HG03342 (cell line): ENCODE measurements at regions not wholly inside any gene's neighbourhood (a gene's known extent, or its start where the extent isn't known, plus 50 kb on each side); places are given as distances from the start of the nearest gene placed in this dataset.

ENCODE experiments used
- ATAC-seq: cut with Tn5 transposase; IDR thresholded peaks from one replicate; pipeline ENCODE4 v1.9.1; 2021; ENCODE audit warnings: mild to moderate bottlenecking, moderate library complexity; ENCODE audit not compliant: unreplicated experiment

DNA sequence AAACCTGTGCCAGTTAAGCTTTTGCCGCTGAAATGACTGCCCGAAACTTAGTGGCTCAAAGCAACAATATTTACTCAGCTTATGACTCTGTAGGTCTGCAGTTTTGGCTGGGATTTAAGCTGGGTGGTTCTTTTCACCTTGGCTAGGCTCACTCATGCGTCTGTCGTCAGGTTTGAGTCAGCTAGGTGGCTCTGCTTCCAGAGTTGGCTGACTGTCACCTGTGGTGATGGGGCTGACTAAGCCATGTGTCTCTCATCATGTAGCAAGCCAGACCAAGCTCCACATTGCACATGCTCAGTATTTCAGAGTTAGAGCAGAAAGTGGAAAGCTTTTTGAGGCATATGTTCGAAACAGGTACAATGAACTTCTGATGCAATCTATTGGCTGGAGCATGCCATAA lies 354.8 kb downstream of the MEIS1 start:
- no peak for ATAC-seq

GRCh38 chr2:66790651-66791181 lies 355.8 kb downstream of the MEIS1 start:
- no peak for ATAC-seq

DNA sequence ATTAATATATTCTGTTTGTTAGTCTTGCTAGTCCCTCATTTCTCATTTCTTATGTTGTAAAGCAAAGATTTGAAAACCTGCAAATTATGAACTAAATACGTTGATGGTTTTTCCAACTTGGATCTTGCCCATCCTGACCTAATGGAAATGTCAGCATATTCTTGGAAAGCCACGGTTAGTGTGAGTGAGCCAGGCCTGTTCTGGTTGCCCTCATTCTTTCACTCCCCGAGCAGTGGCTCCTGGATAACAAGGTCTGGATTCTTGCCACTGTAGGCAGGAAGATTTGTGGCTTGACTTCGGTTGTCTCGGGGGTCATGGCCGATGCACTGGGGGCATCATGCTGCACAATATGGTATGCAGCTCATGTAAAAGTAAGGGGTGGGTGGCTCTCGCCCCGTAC lies 359.1 kb downstream of the MEIS1 start:
- ATAC-seq: no peak

- ATAC-seq: no peak
Observed at GRCh38 chr2:66794551-66794950, 359.6 kb downstream of the MEIS1 start.

- ATAC-seq: no peak
Observed at GRCh38 chr2:66802877-66803276, 368.0 kb downstream of the MEIS1 start.

GRCh38 chr2:66803726-66804125 lies 368.8 kb downstream of the MEIS1 start:
- no peak for ATAC-seq

DNA sequence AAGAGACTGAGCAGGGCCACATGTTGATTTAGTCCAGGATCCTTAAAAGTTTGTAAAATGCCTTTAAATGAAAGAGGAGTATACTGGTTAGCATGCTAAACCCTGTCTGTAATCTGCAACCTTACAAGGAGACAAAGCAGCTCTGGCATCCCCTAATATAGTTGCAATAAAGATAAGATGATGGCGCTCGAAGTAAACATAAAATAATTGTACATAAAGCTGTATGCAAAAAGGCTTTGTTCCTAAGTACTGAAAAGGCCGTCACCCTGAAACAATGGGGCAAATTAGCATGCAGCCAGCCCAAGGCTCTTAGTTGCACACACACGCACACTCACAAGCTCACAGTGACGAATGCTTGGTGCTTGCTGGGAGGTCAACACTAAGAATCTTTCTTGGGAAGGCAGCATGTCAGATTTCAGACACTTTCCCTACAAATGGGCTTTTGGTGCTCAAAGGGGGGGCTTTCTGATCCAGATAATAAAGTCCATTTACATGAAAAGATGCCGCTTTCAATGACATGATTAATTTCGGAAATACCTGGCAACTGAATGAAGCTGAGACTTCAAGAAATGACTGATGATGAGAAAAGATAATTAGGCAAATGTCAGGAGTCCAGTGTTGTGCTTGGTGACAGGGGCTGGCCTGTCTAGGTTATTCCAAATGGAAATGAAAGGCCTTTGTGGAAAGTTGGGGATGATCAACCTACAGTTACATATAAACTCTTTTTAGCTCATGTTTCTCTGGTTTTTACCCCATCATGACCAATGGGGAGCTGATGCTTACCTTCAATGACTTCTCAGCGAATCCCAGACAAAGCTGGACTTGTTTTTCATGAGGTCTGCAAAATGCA lies 370.3 kb downstream of the MEIS1 start:
- ATAC-seq: no peak

DNA sequence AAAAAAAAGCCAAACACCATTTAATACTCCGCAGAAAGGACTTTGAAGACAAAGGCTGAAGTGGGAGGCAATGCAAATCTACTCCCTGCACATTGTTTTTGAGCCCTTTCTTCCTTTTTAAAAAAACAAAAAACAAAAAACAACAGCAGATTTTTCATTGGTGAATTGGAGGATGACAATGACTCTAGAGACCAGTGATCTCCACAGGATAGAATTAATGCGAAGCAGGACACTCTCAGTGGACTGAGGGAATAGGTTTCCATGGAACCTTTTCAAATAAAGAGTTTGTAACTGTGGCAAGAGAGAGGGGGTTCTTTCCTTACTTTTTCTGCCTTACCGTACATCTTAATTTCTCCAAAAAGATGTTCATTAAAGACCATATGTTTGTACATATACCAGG lies 371.0 kb downstream of the MEIS1 start:
- ATAC-seq: no peak

GRCh38 chr2:66813525-66813924 lies 378.6 kb downstream of the MEIS1 start:
- no peak for ATAC-seq

- no peak for ATAC-seq
Observed at GRCh38 chr2:66813976-66814375, 379.1 kb downstream of the MEIS1 start.

DNA sequence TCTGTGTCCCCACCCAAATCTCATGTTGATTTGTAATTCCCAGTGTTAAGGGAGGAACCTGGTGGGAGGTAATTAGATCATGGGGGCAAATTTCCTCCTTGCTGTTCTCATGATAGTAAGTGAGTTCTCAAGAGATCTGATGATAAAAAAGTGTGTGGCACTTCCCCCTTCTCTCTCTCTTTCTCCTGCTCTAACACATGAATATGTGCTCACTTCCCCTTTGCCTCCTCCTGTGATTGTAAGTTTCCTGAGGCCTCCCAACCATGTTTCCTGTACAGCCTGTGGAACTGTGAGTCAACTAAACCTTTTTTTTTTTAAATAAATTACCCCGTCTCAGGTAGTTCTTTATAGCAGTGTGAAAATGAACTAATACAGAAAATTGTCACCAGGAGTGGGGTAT lies 380.0 kb downstream of the MEIS1 start:
- ATAC-seq: no peak

- ATAC-seq: no peak
Observed at GRCh38 chr2:66815886-66816285, 381.0 kb downstream of the MEIS1 start.

DNA sequence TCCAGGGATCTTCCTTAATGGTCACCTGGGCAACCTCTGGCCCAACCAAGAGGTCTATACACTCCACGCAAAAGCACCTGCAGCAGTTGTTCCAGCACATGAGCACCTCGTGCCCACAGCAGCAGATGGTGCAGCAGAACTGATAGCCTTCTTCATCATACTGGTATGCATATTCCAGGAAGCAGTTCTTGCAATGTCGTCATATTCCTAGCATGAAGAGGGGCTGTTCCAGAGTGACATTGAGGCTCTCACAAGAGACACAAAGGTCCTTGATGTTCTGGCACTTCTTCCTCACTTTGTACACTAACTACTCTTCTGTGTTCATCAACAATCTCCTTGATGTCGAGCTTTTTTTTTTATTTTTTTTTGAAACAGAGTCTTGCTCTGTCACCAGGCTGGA lies 386.2 kb downstream of the MEIS1 start:
- ATAC-seq: no peak

DNA sequence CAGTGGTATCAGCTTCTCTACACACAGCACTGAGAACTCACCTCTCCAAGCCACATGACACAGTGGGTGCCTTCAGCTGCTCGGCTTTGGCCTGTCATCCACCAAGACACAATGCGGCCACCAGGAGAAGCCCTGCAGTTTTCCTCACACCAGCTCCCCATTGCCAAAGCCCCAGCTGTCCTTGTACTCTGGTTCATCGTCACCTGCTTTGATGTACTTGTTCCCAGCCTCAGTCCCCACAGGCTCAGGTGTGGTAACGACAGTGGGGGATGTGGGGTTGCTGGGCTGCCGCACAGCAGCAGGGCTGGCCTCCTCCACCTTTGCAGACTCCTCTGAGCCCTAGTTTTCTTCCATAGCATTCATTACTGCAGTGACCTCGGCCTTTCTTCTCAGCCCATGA lies 387.3 kb downstream of the MEIS1 start:
- ATAC-seq: no peak

DNA sequence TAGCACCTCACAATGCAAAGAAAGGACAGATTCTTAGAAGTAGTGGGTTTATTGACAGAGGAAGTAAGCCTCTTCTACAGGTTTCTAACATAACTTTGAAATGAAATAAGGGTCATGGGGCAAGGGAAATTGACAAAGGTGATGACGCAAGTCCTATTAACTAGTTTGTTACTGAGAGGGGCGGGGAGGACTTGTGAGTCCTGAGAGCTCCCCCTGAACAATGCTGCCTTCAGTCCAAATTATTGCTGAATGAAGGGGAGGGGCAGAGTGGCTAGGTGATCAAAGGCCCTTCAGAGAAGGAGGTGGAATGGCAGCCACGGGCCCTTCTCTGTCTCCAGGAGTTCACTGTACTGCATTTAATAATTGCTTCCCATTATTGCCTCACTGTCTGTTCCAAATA lies 390.0 kb downstream of the MEIS1 start:
- no peak for ATAC-seq

DNA sequence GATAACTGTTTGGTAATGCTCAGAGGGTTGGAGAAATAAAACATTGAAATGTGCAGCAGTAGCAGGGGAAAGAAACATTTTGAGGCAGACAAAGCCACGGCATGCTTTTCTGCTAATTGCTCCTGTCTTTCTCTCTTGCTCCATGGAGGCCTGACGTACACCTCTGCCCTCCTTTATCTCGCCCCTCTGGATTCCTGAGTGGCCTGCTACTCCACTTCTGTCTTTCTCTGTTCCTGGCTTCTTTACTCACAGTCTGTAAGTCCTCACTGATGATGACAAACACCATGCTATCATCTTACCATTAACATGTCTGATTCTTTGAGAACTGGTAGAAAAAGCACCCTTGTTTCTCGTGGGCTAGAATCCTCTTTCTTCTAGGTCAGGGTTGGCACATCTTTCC lies 392.9 kb downstream of the MEIS1 start:
- ATAC-seq: no peak

GRCh38 chr2:66828876-66829275 lies 394.0 kb downstream of the MEIS1 start:
- ATAC-seq: no peak

- ATAC-seq: no peak
Observed at GRCh38 chr2:66830881-66831280, 396.0 kb downstream of the MEIS1 start.

- ATAC-seq: no peak
Observed at GRCh38 chr2:66832646-66833435, 397.9 kb downstream of the MEIS1 start.

DNA sequence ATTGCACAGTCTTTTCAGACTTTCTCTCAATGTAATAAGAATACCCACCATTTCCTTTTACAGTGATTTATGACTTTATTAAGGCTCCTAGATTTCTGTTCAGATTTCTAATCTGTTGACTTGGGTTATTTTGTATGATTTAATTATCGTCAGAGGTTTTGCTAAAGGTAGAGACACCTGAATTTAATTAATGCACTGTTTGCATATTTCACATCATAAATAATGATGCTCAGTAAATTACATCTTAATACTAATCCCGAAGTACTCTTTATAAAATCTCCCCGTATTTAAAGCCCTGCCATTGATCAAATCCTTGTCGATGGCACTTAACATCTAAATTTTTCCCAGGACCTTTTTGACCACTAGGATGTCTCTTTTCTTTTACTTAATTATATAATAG lies 399.9 kb downstream of the MEIS1 start:
- ATAC-seq: no peak

- ATAC-seq: no peak
Observed at GRCh38 chr2:66836851-66837250, 401.9 kb downstream of the MEIS1 start.
